Aorta (tissue), 5 donors: ENCODE measurements at regions not wholly inside any gene's neighbourhood (a gene's known extent, or its start where the extent isn't known, plus 50 kb on each side); places are given as distances from the start of the nearest gene placed in this dataset.

Source experiments
- ATAC-seq: fragments of 200-7000 bp; cut with Tn5 transposase; one replicate; pipeline ENCODE4 v1.9.1; 2022; ENCODE audit warnings: moderate library complexity; ENCODE audit not compliant: low FRiP score
- DNase-seq, 2 donors: peaks; one replicate each; pipeline ENCODE4 v3.0.0-alpha.2; 2020
- H3K27ac ChIP-seq, 2 donors: one replicate each; pipeline ENCODE4 v1.5.1; 2013; ENCODE audit warnings: low read length in 2 of 2, mild to moderate bottlenecking in 2 of 2, moderate library complexity in 2 of 2, control low read depth in 1 of 2, inconsistent platforms in 1 of 2, low read depth in 1 of 2
- H3K27me3 ChIP-seq, 2 donors: one replicate each; pipeline ENCODE4 v1.6.1; 2013; ENCODE audit warnings: control low read depth in 1 of 2, low read length in 1 of 2, mild to moderate bottlenecking in 1 of 2, moderate library complexity in 1 of 2; ENCODE audit not compliant: insufficient read depth in 2 of 2, control insufficient read depth in 1 of 2
- H3K36me3 ChIP-seq, 2 donors: one replicate each; pipeline ENCODE4 v1.6.1; 2013; ENCODE audit warnings: control low read depth in 1 of 2, low read length in 1 of 2, mild to moderate bottlenecking in 1 of 2; ENCODE audit not compliant: insufficient read depth in 2 of 2, control insufficient read depth in 1 of 2
- H3K4me1 ChIP-seq, 2 donors: one replicate each; pipeline ENCODE4 v1.6.1; 2013; ENCODE audit warnings: low read length in 2 of 2, control low read depth in 1 of 2, mild to moderate bottlenecking in 1 of 2, moderate library complexity in 1 of 2; ENCODE audit not compliant: insufficient read depth in 2 of 2, control insufficient read depth in 1 of 2
- H3K4me3 ChIP-seq, 2 donors: one replicate each; pipeline ENCODE4 v1.5.1; 2013; ENCODE audit warnings: low read length in 2 of 2, control low read depth in 1 of 2, mild to moderate bottlenecking in 1 of 2
- H3K9me3 ChIP-seq: one replicate; pipeline ENCODE4 v1.6.1; 2013; ENCODE audit warnings: mild to moderate bottlenecking, low read length; ENCODE audit not compliant: control insufficient read depth
- WGBS, 2 donors: extraction: QIAGEN DNeasy Blood & Tissue Kit; methylation state at CpG; one replicate each; pipeline ENCODE4 v1.1.7; 2013; 5-methylcytosine and 5-hydroxymethylcytosine counted together
- intact Hi-C, 2 donors: fragments of 100-400 bp; cut with DNase I; formaldehyde crosslinking; loops; one replicate each; pipeline versions ENCODE4 v1.14.2 to v1.15.0; 2022
- donor health status: healthy with polysubstance abuse.
- donor health status: Bipolar disorder and iron deficiency.
- donor health status: DM: no; HTN: no; CAD: no.
- donor health status: DM: no; HTN: no; CAD: no.
- donor health status: DM: yes; HTN: yes; CAD: no.

GRCh38 chr5:1974081-1974480, 91.4 kb upstream of the IRX4 start:
- no peaks in the 10 kb centered on the region for H3K27me3 ChIP-seq
- H3K27ac ChIP-seq, result no peak overlapping the region
- ATAC-seq, result no peak
- WGBS, 2 donors, result 87% methylated on average over 6 of the region's 6 CpGs
- no peak overlapping the region for H3K4me3 ChIP-seq
- H3K36me3 ChIP-seq, result no peaks in the 10 kb centered on the region
- intact Hi-C loops, result no loop called here
- no peaks in the 10 kb centered on the region for H3K4me1 ChIP-seq
- DNase-seq, result no peak
- H3K9me3 ChIP-seq, result peaks cover 1% of the 10 kb centered on the region

GRCh38 chr5:1973391-1974013, 90.8 kb upstream of the IRX4 start:
- H3K27ac ChIP-seq, result no peak overlapping the region
- no peak for ATAC-seq

GRCh38 chr5:1971944-1972343, 89.2 kb upstream of the IRX4 start:
- no peak for DNase-seq
- intact Hi-C loops, result no loop called here
- H3K27me3 ChIP-seq, result no peaks in the 10 kb centered on the region

More at GRCh38 chr5:1973391-1974013, 90.8 kb upstream of the IRX4 start:
- no peak for DNase-seq
- Histone ChIP-seq H3K27me3 (no peaks in the 10 kb centered on the region), H3K9me3 (peaks cover 1% of the 10 kb centered on the region), H3K4me1 (no peaks in the 10 kb centered on the region), H3K36me3 (no peaks in the 10 kb centered on the region), H3K4me3 (no peak overlapping the region)
- intact Hi-C loops, result no loop called here
- 81 to 84% methylated on average over 21 of the region's 21 CpGs for WGBS, 2 donors

GRCh38 chr5:1967736-1968135, 85.0 kb upstream of the IRX4 start:
- Histone ChIP-seq H3K27me3 (no peaks in the 10 kb centered on the region), H3K9me3 (no peaks in the 10 kb centered on the region), H3K4me3 (no peak overlapping the region), H3K27ac (no peak overlapping the region), H3K36me3 (no peaks in the 10 kb centered on the region), H3K4me1 (no peaks in the 10 kb centered on the region)
- ATAC-seq (no peak), DNase-seq (no peak)
- 35 to 38% methylated on average over 6 of the region's 6 CpGs for WGBS, 2 donors
- intact Hi-C loops, result no loop called here

More at GRCh38 chr5:1971944-1972343, 89.2 kb upstream of the IRX4 start:
- Histone ChIP-seq H3K27ac (no peak overlapping the region), H3K9me3 (peaks cover 1% of the 10 kb centered on the region), H3K36me3 (no peaks in the 10 kb centered on the region), H3K4me3 (no peak overlapping the region), H3K4me1 (no peaks in the 10 kb centered on the region)
- WGBS, 2 donors, result 90 to 95% methylated on average over 13 of the region's 13 CpGs
- no peak for ATAC-seq

- intact Hi-C loops, result no loop called here
- Histone ChIP-seq H3K27me3 (no peaks in the 10 kb centered on the region), H3K4me1 (no peaks in the 10 kb centered on the region), H3K4me3 (no peak overlapping the region), H3K27ac (no peak overlapping the region), H3K36me3 (no peaks in the 10 kb centered on the region), H3K9me3 (no peaks in the 10 kb centered on the region)
- WGBS, 2 donors, result 70 to 73% methylated on average over 9 of the region's 9 CpGs
- DNase-seq, result no peak
- no peak for ATAC-seq
These were observed 83.7 kb upstream of the IRX4 start for GRCh38 chr5:1966461-1966860.

- intact Hi-C loops, result no loop called here
- H3K9me3 ChIP-seq, result no peaks in the 10 kb centered on the region
- H3K27ac ChIP-seq, result no peak overlapping the region
- H3K4me3 ChIP-seq, result no peak overlapping the region
- H3K4me1 ChIP-seq, result no peaks in the 10 kb centered on the region
- no peaks in the 10 kb centered on the region for H3K27me3 ChIP-seq
- DNase-seq (no peak), ATAC-seq (no peak)
- H3K36me3 ChIP-seq, result no peaks in the 10 kb centered on the region
- 76 to 80% methylated on average over 7 of the region's 7 CpGs for WGBS, 2 donors
These were observed 83.2 kb upstream of the IRX4 start for GRCh38 chr5:1965925-1966324.

- no peak overlapping the region for H3K27ac ChIP-seq
- no peaks in the 10 kb centered on the region for H3K36me3 ChIP-seq
- H3K27me3 ChIP-seq, result no peaks in the 10 kb centered on the region
- intact Hi-C loops, result no loop called here
- DNase-seq, result no peak
- H3K9me3 ChIP-seq, result no peaks in the 10 kb centered on the region
- 79 to 89% methylated on average over 14 of the region's 14 CpGs for WGBS, 2 donors
- no peaks in the 10 kb centered on the region for H3K4me1 ChIP-seq
- no peak overlapping the region for H3K4me3 ChIP-seq
- ATAC-seq, result no peak
These were observed 81.3 kb upstream of the IRX4 start for GRCh38 chr5:1963941-1964451.

- no peaks in the 10 kb centered on the region for H3K36me3 ChIP-seq
- WGBS, 2 donors, result 91 to 92% methylated on average over 12 of the region's 12 CpGs
- no peak for DNase-seq
- no peak for ATAC-seq
- H3K27ac ChIP-seq, result no peak overlapping the region
- no peaks in the 10 kb centered on the region for H3K9me3 ChIP-seq
- intact Hi-C loops, result no loop called here
- H3K4me3 ChIP-seq, result no peak overlapping the region
- H3K27me3 ChIP-seq, result no peaks in the 10 kb centered on the region
- H3K4me1 ChIP-seq, result no peaks in the 10 kb centered on the region
These were observed 80.6 kb upstream of the IRX4 start for GRCh38 chr5:1963358-1963757.

GRCh38 chr5:1962619-1963355, 80.1 kb upstream of the IRX4 start:
- no peaks in the 10 kb centered on the region for H3K9me3 ChIP-seq
- no peaks in the 10 kb centered on the region for H3K27me3 ChIP-seq
- DNase-seq (no peak), ATAC-seq (no peak)
- H3K27ac ChIP-seq, result no peak overlapping the region
- H3K4me1 ChIP-seq, result no peaks in the 10 kb centered on the region
- H3K4me3 ChIP-seq, result no peak overlapping the region
- WGBS, 2 donors, result 84 to 86% methylated on average over 13 of the region's 13 CpGs
- H3K36me3 ChIP-seq, result no peaks in the 10 kb centered on the region
- intact Hi-C loops, result no loop called here
